HCT116 (cell line): ENCODE measurements at regions not wholly inside any gene's neighbourhood (a gene's known extent, or its start where the extent isn't known, plus 50 kb on each side); places are given as distances from the start of the nearest gene placed in this dataset.

Source experiments
- ATAC-seq: fragments of 200-7000 bp; cut with Tn5 transposase; 2 replicates; pipeline ENCODE4 v1.9.1; 2020; ENCODE audit warnings: mild to moderate bottlenecking, moderate library complexity
- BruUV-seq: library from RNA; stranded (reverse); fragments of 400-500 nt; replicated peaks from 2 replicates; lab custom pipeline; 2021; lab: Mats Ljungman, UMichigan
- CTCF ChIA-PET: fragments of 300-600 bp; sonication (Branson Sonifier 250); formaldehyde crosslinking; loops from one replicate; lab custom pipeline; 2021; ENCODE audit warnings: antibody characterized with exemption; lab: Charles Lee
- POLR2A ChIA-PET: fragments of 300-600, 350-600 bp; sonication (Branson Sonifier 250); formaldehyde crosslinking; loops from one replicate; lab custom pipeline; 2021; ENCODE audit warnings: antibody characterized with exemption; lab: Charles Lee
- RAD21 ChIA-PET, 2 experiments: fragments of 300-600 bp; sonication (Branson Sonifier 250); formaldehyde crosslinking; loops; one replicate each; lab custom pipeline; 2023; ENCODE audit warnings: low total read pairs in 2 of 2; ENCODE audit not compliant: uncharacterized antibody in 2 of 2, unreplicated experiment in 2 of 2, low non-redundant PET in 1 of 2; lab: Charles Lee
- DNase-seq: peaks from one replicate; pipeline ENCODE4 v3.0.0-alpha.2; 2010; ENCODE audit warnings: low read depth, low spot score
- H2AFZ ChIP-seq: fragments of 200-600 bp; shearing (Covaris generic), sonication (generic); 2 replicates; pipeline ENCODE4 v1.6.1; 2017; ENCODE audit warnings: low read depth, mixed run types, mixed read lengths, antibody characterized with exemption, low read length; ENCODE audit not compliant: poor library complexity, severe bottlenecking
- H3K27ac ChIP-seq: 2 replicates; pipeline ENCODE4 v1.5.1; 2012; ENCODE audit warnings: low read depth, low read length
- H3K27me3 ChIP-seq: fragments of 200-600 bp; sonication (generic); 2 replicates; pipeline ENCODE4 v1.6.1; 2016; ENCODE audit warnings: mixed run types, low read length, mixed read lengths; ENCODE audit not compliant: insufficient read depth
- H3K36me3 ChIP-seq, 2 experiments: fragments of 200-500 bp in 1 of 2; fragments of 200-600 bp in 1 of 2; sonication (Bioruptor generic) in 1 of 2; sonication (generic) in 1 of 2; 2 replicates each; pipeline versions ENCODE4 v1.5.1 to v1.6.1; 2014 to 2016; ENCODE audit warnings: low read length in 2 of 2, inconsistent platforms in 1 of 2, mixed read lengths in 1 of 2, mixed run types in 1 of 2; ENCODE audit not compliant: insufficient read depth in 2 of 2, control insufficient read depth in 1 of 2
- H3K4me1 ChIP-seq, 2 experiments: fragments of 200-600 bp in 1 of 2; sonication (generic) in 1 of 2; 2 replicates each; pipeline versions ENCODE4 v1.5.1 to v1.6.1; 2012 to 2017; ENCODE audit warnings: low read length in 2 of 2, inconsistent platforms in 1 of 2, mild to moderate bottlenecking in 1 of 2, mixed read lengths in 1 of 2, mixed run types in 1 of 2, moderate library complexity in 1 of 2; ENCODE audit not compliant: insufficient read depth in 2 of 2, control insufficient read depth in 1 of 2
- H3K4me2 ChIP-seq: fragments of 200-600 bp; sonication (generic); 2 replicates; pipeline ENCODE4 v1.6.1; 2017; ENCODE audit warnings: mixed run types, low read length, mixed read lengths
- H3K4me3 ChIP-seq, 2 experiments: fragments of 200-600 bp in 1 of 2; sonication (generic) in 1 of 2; replicated peaks in 1 of 2; 2 replicates each; pipeline ENCODE4 v1.5.1; 2011 to 2016; ENCODE audit warnings: low read length in 2 of 2, control low read depth in 1 of 2, low read depth in 1 of 2, mild to moderate bottlenecking in 1 of 2, mixed read lengths in 1 of 2, mixed run types in 1 of 2
- H3K79me2 ChIP-seq: fragments of 200-600 bp; sonication (generic); 2 replicates; pipeline ENCODE4 v1.6.1; 2017; ENCODE audit warnings: mild to moderate bottlenecking, mixed run types, low read length, moderate library complexity, mixed read lengths; ENCODE audit not compliant: insufficient read depth
- H3K9ac ChIP-seq: fragments of 200-600 bp; sonication (generic); 2 replicates; pipeline ENCODE4 v1.6.1; 2016; ENCODE audit warnings: low read length, mixed read lengths
- H3K9me2 ChIP-seq: fragments of 200-600 bp; sonication (generic), shearing (Covaris generic); 2 replicates; pipeline ENCODE4 v1.6.1; 2017; ENCODE audit warnings: mixed run types, mild to moderate bottlenecking, moderate library complexity; ENCODE audit not compliant: insufficient read depth
- H3K9me3 ChIP-seq, 2 experiments: fragments of 200-500 bp in 1 of 2; fragments of 200-600 bp in 1 of 2; sonication (Bioruptor generic) in 1 of 2; sonication (generic) in 1 of 2; 2 replicates each; pipeline ENCODE4 v1.6.1; 2014 to 2017; ENCODE audit warnings: low read length in 2 of 2, mixed read lengths in 2 of 2, inconsistent platforms in 1 of 2, low read depth in 1 of 2, mild to moderate bottlenecking in 1 of 2, mixed run types in 1 of 2, moderate library complexity in 1 of 2; ENCODE audit not compliant: control insufficient read depth in 1 of 2, insufficient read depth in 1 of 2
- H4K20me1 ChIP-seq: fragments of 200-600 bp; sonication (generic), shearing (Covaris generic); 2 replicates; pipeline ENCODE4 v1.6.1; 2017; ENCODE audit warnings: mixed run types, mild to moderate bottlenecking, moderate library complexity; ENCODE audit not compliant: insufficient read depth
- POLR2AphosphoS5 ChIP-seq: IDR thresholded peaks from 2 replicates; pipeline ENCODE4 v1.6.1; 2011; ENCODE audit warnings: mild to moderate bottlenecking, low read depth, low read length, moderate library complexity
- SIN3A ChIP-seq: IDR thresholded peaks from 2 replicates; pipeline ENCODE4 v1.6.1; 2012; ENCODE audit warnings: low read depth
- SP1 ChIP-seq: IDR thresholded peaks from 2 replicates; pipeline ENCODE4 v1.6.1; 2012; ENCODE audit warnings: low read depth
- intact Hi-C: fragments of 100-400 bp; cut with micrococcal nuclease; formaldehyde crosslinking; loops from 2 replicates; pipeline ENCODE4 v1.10.0; 2022
- TF ChIP-seq, protein P1 (sequence below): IDR thresholded peaks from 2 replicates; pipeline ENCODE4 v1.6.1; 2012
- TF ChIP-seq, protein P2 (sequence below): IDR thresholded peaks from 2 replicates; pipeline ENCODE4 v1.6.1; 2011; ENCODE audit warnings: mild to moderate bottlenecking, low read length, moderate library complexity; ENCODE audit not compliant: insufficient replicate concordance; ENCODE audit errors: extremely low read depth
- TF ChIP-seq, protein P3 (sequence below): IDR thresholded peaks from 2 replicates; pipeline ENCODE4 v1.6.1; 2012; ENCODE audit warnings: low read depth

DNA sequence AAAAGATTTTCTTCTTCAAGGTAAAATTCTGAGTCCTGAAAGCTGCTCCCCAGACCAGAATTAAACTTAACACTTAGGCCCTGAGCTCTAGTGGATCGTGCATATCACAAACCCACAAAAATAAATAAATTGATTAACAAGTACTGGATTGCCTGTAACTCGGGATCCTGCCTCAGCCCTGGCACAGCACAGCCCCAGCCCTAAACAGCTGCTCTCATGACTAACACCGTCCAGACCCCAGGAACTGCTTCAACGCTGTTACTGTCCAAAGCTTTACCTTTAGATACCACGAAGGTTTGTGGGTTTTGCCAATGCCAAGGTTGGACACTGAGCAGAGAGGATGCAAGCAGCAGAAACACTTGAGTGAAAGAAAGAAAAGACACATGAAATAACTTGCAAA, 172.5 kb downstream of the COPRS start:
- no peak overlapping the region for H2AFZ ChIP-seq
- no peaks in the 10 kb centered on the region for H3K9me3 ChIP-seq
- no peak overlapping the region for H3K4me3 ChIP-seq
- H3K27me3 ChIP-seq: no peaks in the 10 kb centered on the region
- ChIA-PET RAD21 (no interaction called here), CTCF (no interaction called here), POLR2A (no interaction called here)
- H3K79me2 ChIP-seq: no peaks in the 10 kb centered on the region
- TF ChIP-seq, protein P1, sequence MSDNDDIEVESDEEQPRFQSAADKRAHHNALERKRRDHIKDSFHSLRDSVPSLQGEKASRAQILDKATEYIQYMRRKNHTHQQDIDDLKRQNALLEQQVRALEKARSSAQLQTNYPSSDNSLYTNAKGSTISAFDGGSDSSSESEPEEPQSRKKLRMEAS: no peak
- TF ChIP-seq SIN3A (no peak), POLR2AphosphoS5 (no peak), SP1 (no peak)
- TF ChIP-seq, protein P2, sequence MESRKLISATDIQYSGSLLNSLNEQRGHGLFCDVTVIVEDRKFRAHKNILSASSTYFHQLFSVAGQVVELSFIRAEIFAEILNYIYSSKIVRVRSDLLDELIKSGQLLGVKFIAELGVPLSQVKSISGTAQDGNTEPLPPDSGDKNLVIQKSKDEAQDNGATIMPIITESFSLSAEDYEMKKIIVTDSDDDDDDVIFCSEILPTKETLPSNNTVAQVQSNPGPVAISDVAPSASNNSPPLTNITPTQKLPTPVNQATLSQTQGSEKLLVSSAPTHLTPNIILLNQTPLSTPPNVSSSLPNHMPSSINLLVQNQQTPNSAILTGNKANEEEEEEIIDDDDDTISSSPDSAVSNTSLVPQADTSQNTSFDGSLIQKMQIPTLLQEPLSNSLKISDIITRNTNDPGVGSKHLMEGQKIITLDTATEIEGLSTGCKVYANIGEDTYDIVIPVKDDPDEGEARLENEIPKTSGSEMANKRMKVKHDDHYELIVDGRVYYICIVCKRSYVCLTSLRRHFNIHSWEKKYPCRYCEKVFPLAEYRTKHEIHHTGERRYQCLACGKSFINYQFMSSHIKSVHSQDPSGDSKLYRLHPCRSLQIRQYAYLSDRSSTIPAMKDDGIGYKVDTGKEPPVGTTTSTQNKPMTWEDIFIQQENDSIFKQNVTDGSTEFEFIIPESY: no peak
- TF ChIP-seq, protein P3, sequence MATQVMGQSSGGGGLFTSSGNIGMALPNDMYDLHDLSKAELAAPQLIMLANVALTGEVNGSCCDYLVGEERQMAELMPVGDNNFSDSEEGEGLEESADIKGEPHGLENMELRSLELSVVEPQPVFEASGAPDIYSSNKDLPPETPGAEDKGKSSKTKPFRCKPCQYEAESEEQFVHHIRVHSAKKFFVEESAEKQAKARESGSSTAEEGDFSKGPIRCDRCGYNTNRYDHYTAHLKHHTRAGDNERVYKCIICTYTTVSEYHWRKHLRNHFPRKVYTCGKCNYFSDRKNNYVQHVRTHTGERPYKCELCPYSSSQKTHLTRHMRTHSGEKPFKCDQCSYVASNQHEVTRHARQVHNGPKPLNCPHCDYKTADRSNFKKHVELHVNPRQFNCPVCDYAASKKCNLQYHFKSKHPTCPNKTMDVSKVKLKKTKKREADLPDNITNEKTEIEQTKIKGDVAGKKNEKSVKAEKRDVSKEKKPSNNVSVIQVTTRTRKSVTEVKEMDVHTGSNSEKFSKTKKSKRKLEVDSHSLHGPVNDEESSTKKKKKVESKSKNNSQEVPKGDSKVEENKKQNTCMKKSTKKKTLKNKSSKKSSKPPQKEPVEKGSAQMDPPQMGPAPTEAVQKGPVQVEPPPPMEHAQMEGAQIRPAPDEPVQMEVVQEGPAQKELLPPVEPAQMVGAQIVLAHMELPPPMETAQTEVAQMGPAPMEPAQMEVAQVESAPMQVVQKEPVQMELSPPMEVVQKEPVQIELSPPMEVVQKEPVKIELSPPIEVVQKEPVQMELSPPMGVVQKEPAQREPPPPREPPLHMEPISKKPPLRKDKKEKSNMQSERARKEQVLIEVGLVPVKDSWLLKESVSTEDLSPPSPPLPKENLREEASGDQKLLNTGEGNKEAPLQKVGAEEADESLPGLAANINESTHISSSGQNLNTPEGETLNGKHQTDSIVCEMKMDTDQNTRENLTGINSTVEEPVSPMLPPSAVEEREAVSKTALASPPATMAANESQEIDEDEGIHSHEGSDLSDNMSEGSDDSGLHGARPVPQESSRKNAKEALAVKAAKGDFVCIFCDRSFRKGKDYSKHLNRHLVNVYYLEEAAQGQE: no peak
- no peaks in the 10 kb centered on the region for H4K20me1 ChIP-seq
- H3K27ac ChIP-seq: no peak overlapping the region
- no TSS peak for BruUV-seq
- H3K9me2 ChIP-seq: no peaks in the 10 kb centered on the region
- no peak overlapping the region for H3K4me2 ChIP-seq
- H3K9ac ChIP-seq: no peak overlapping the region
- no peak for DNase-seq
- no peaks in the 10 kb centered on the region for H3K4me1 ChIP-seq
- no peaks in the 10 kb centered on the region for H3K36me3 ChIP-seq
- intact Hi-C loops: no loop called here
- no peak for ATAC-seq
